Liver (tissue), 8 donors: ENCODE measurements at regions not wholly inside any gene's neighbourhood (a gene's known extent, or its start where the extent isn't known, plus 50 kb on each side); places are given as distances from the start of the nearest gene placed in this dataset.

Experiments
- DNase-seq: peaks from one replicate; pipeline ENCODE4 v3.0.0-alpha.2; 2017; ENCODE audit warnings: low spot score
- H3K27ac ChIP-seq, 2 donors: one replicate each; pipeline ENCODE4 v1.7.0; 2013; ENCODE audit warnings: inconsistent platforms in 2 of 2, low read length in 2 of 2, control low read depth in 1 of 2, low read depth in 1 of 2, mild to moderate bottlenecking in 1 of 2
- H3K27me3 ChIP-seq, 4 donors: one replicate each; pipeline versions ENCODE4 v1.6.1 to v1.7.0; 2013; ENCODE audit warnings: low read length in 3 of 4, inconsistent platforms in 1 of 4, mild to moderate bottlenecking in 1 of 4, moderate library complexity in 1 of 4; ENCODE audit not compliant: control insufficient read depth in 4 of 4, insufficient read depth in 4 of 4
- H3K36me3 ChIP-seq, 4 donors: one replicate each; pipeline versions ENCODE4 v1.6.1 to v1.7.0; 2013; ENCODE audit warnings: low read length in 3 of 4, mild to moderate bottlenecking in 3 of 4, low read depth in 1 of 4, moderate library complexity in 1 of 4; ENCODE audit not compliant: control insufficient read depth in 4 of 4, insufficient read depth in 3 of 4
- H3K4me1 ChIP-seq, 4 donors: one replicate each; pipeline versions ENCODE4 v1.6.1 to v1.7.0; 2013; ENCODE audit warnings: low read length in 3 of 4, mild to moderate bottlenecking in 3 of 4, moderate library complexity in 1 of 4; ENCODE audit not compliant: control insufficient read depth in 4 of 4, insufficient read depth in 4 of 4
- H3K4me3 ChIP-seq, 3 donors: one replicate each; pipeline versions ENCODE4 v1.6.1 to v1.7.0; 2013; ENCODE audit warnings: low read length in 3 of 3, control low read depth in 1 of 3, low read depth in 1 of 3, mild to moderate bottlenecking in 1 of 3
- H3K9ac ChIP-seq, 2 donors: one replicate each; pipeline ENCODE4 v1.7.0; 2013; ENCODE audit warnings: low read length in 2 of 2, mild to moderate bottlenecking in 2 of 2, moderate library complexity in 2 of 2, control low read depth in 1 of 2, low read depth in 1 of 2
- H3K9me3 ChIP-seq, 4 donors: one replicate each; pipeline versions ENCODE4 v1.6.1 to v1.7.0; 2013; ENCODE audit warnings: low read length in 3 of 4; ENCODE audit not compliant: control insufficient read depth in 4 of 4
- FOXA1 ChIP-seq: IDR thresholded peaks from 2 replicates; pipeline ENCODE4 v1.6.1; 2016; ENCODE audit warnings: antibody characterized with exemption
- GABPA ChIP-seq, 2 donors: IDR thresholded peaks in 1 of 2; conservative IDR thresholded peaks in 1 of 2; 2 replicates each; pipeline ENCODE4 v1.6.1; 2016; ENCODE audit warnings: antibody characterized with exemption in 2 of 2, mild to moderate bottlenecking in 1 of 2, moderate library complexity in 1 of 2
- HNF4A ChIP-seq, 2 donors: conservative IDR thresholded peaks; 2 replicates each; pipeline ENCODE4 v1.6.1; 2016; ENCODE audit warnings: antibody characterized with exemption in 2 of 2, mild to moderate bottlenecking in 2 of 2
- JUND ChIP-seq, 2 donors: IDR thresholded peaks; 2 replicates each; pipeline ENCODE4 v1.6.1; 2016; ENCODE audit warnings: antibody characterized with exemption in 2 of 2
- MAX ChIP-seq: IDR thresholded peaks from 2 replicates; pipeline ENCODE4 v1.6.1; 2016; ENCODE audit warnings: antibody characterized with exemption
- NR2F2 ChIP-seq: IDR thresholded peaks from 2 replicates; pipeline ENCODE4 v1.6.1; 2016; ENCODE audit warnings: antibody characterized with exemption
- REST ChIP-seq: IDR thresholded peaks from 2 replicates; pipeline ENCODE4 v1.6.1; 2016; ENCODE audit warnings: antibody characterized with exemption, mild to moderate bottlenecking
- RXRA ChIP-seq, 2 donors: IDR thresholded peaks; 2 replicates each; pipeline ENCODE4 v1.6.1; 2017 to 2018; ENCODE audit warnings: antibody characterized with exemption in 2 of 2, mild to moderate bottlenecking in 1 of 2
- YY1 ChIP-seq: IDR thresholded peaks from 2 replicates; pipeline ENCODE4 v1.6.1; 2016; ENCODE audit warnings: antibody characterized with exemption, mild to moderate bottlenecking
- ZBTB33 ChIP-seq: IDR thresholded peaks from 2 replicates; pipeline ENCODE4 v1.6.1; 2016; ENCODE audit warnings: antibody characterized with exemption
- WGBS: extraction: QIAGEN DNeasy Blood & Tissue Kit; methylation state at CpG from one replicate; pipeline ENCODE4 v1.1.7; 2013; 5-methylcytosine and 5-hydroxymethylcytosine counted together
- TF ChIP-seq, protein P1 (sequence below): IDR thresholded peaks from 2 replicates; pipeline ENCODE4 v1.6.1; 2016; ENCODE audit warnings: antibody characterized with exemption
- TF ChIP-seq, protein P2 (sequence below): fragments of 150-350 bp; IDR thresholded peaks from 2 replicates; pipeline ENCODE4 v1.5.1; 2017; ENCODE audit warnings: improper control_type of control experiment, low read depth, low read length; ENCODE audit not compliant: missing input control
- donor health status: healthy.
- donor health status: healthy.
- donor health status: healthy.
- donor health status: healthy.
- donor health status: healthy.

DNA sequence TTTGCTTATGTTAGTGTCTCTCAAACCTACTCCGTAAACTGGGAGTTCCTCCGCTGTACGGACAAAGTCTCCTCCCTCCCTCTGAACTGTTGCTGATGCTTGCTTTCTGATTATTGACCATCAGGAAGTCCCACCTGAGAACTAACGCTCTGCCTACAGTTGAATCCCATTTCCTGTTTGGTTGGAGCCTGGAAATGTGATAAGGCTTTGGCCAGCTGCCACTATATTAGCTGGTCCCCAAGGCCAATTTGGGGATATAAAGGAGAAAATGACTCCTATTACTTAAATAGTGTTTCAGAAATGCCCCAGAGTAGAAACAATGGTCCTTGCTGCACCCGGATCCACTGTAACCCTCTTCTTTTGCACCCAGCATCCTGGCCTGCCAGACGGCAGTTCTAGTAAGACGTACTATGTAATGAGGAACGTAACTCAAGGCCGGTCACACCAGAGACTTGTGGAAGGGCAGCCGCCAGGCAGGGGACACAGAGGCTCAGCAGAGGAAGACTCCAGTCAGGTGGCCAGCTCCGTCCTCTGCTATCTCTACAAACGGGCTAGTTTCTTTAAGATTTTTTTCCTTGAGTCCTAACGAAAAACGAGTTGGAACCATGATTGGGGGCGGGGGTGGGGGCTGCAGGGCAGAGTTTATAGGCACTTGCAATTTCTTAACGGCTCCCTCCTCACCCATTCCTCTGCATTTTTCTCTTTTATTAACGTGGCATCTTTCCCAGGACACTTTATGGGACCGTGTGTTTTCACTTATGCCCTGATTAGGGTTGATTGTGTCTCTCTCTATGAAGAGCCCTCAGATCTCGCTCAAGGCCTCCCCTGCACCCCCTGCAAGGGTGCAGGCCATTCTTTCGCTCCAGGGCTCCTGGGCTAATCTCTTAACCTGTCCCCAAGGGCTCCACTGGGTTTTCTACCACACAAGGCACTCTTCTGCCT lies 72.8 kb upstream of the CDON start:
- TF ChIP-seq GABPA (IDR thresholded peaks at IDR 0.05 in 1 of 2, conservative IDR thresholded peaks at IDR 0.05 in 1 of 2), result no peak
- TF ChIP-seq, protein P1, sequence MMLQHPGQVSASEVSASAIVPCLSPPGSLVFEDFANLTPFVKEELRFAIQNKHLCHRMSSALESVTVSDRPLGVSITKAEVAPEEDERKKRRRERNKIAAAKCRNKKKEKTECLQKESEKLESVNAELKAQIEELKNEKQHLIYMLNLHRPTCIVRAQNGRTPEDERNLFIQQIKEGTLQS, result no peak
- TF ChIP-seq JUND (IDR thresholded peaks at IDR 0.05), result no peak
- TF ChIP-seq YY1, result no peak
- no peak for TF ChIP-seq MAX
- no peak for TF ChIP-seq FOXA1
- no peak for TF ChIP-seq REST
- TF ChIP-seq, protein P2, sequence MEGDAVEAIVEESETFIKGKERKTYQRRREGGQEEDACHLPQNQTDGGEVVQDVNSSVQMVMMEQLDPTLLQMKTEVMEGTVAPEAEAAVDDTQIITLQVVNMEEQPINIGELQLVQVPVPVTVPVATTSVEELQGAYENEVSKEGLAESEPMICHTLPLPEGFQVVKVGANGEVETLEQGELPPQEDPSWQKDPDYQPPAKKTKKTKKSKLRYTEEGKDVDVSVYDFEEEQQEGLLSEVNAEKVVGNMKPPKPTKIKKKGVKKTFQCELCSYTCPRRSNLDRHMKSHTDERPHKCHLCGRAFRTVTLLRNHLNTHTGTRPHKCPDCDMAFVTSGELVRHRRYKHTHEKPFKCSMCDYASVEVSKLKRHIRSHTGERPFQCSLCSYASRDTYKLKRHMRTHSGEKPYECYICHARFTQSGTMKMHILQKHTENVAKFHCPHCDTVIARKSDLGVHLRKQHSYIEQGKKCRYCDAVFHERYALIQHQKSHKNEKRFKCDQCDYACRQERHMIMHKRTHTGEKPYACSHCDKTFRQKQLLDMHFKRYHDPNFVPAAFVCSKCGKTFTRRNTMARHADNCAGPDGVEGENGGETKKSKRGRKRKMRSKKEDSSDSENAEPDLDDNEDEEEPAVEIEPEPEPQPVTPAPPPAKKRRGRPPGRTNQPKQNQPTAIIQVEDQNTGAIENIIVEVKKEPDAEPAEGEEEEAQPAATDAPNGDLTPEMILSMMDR, result no peak
- TF ChIP-seq HNF4A (conservative IDR thresholded peaks at IDR 0.05), result no peak
- TF ChIP-seq ZBTB33, result no peak
- TF ChIP-seq RXRA (IDR thresholded peaks at IDR 0.05), result no peak

GRCh38 chr11:126134461-126135155 lies 71.9 kb upstream of the CDON start:
- H3K4me1 ChIP-seq, result peaks cover 0 to 2% (median 0%) of the 10 kb centered on the region in 4 donors
- H3K27me3 ChIP-seq, result no peaks in the 10 kb centered on the region
- no peak overlapping the region for H3K9ac ChIP-seq
- DNase-seq, result no peak
- WGBS, result 86% methylated on average over 8 of the region's 8 CpGs
- H3K36me3 ChIP-seq, result no peaks in the 10 kb centered on the region
- no peak overlapping the region for H3K27ac ChIP-seq
- H3K4me3 ChIP-seq, result no peak overlapping the region
- no peaks in the 10 kb centered on the region for H3K9me3 ChIP-seq
- no peak for TF ChIP-seq NR2F2
- no peak for TF ChIP-seq JUND (IDR thresholded peaks at IDR 0.05)

More for the DNA sequence above, 72.8 kb upstream of the CDON start:
- Histone ChIP-seq H3K27ac (no peak overlapping the region), H3K36me3 (no peaks in the 10 kb centered on the region), H3K27me3 (no peaks in the 10 kb centered on the region), H3K9ac (no peak overlapping the region), H3K4me1 (peaks cover 0 to 2% (median 0%) of the 10 kb centered on the region in 4 donors), H3K9me3 (no peaks in the 10 kb centered on the region), H3K4me3 (no peak overlapping the region)
- WGBS, result 79% methylated on average over 20 of the region's 20 CpGs
- DNase-seq, result no peak
